NT2/D1 (cell line): ENCODE measurements at regions not wholly inside any gene's neighbourhood (a gene's known extent, or its start where the extent isn't known, plus 50 kb on each side); places are given as distances from the start of the nearest gene placed in this dataset.

Experiments used
- SUZ12 ChIP-seq: IDR thresholded peaks from 2 replicates; pipeline ENCODE4 v1.6.1; 2011; ENCODE audit not compliant: insufficient read length, insufficient read depth; ENCODE audit errors: extremely low read depth
- ZNF274 ChIP-seq: IDR thresholded peaks from 2 replicates; pipeline ENCODE4 v1.6.1; 2011; ENCODE audit warnings: mild to moderate bottlenecking, low read depth, low read length

DNA sequence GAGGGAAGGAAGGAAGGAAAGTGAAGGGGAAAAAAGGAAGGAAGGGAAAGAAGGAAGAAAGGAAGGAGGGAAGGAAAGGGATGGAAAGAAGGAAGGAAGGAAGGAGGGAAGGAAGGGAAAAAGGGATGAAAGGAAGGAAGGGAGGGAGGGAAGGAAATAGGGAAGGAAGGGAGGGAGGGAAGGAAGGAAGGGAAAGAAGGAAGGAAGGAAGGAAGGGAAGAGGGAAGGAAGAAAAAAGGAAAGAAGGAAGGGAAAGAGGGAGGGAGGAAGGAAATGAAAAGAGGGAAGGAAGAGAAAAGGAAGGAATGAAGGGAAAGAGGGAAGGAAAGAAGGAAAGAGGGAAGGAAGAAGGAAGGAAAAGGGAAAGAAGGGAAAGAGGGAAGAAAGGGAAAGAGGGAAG is 136.9 kb downstream of the BARX1 start:
- TF ChIP-seq ZNF274 = no peak
- TF ChIP-seq SUZ12 = no peak
